NCI-H2171 treated with DMSO at 0.1 percent for 48 hours (cell line): ENCODE measurements at regions not wholly inside any gene's neighbourhood (a gene's known extent, or its start where the extent isn't known, plus 50 kb on each side); places are given as distances from the start of the nearest gene placed in this dataset.
A peak's percentile ranks its signal among the peaks of the same experiment; 100 is the strongest.

Experiments
- DNase-seq: peaks from one replicate; lab custom pipeline; 2025; lab: John Stamatoyannopoulos, UW

GRCh38 chr13:99642006-99642405 is 140.7 kb downstream of the TM9SF2 start:
- no peak for DNase-seq

GRCh38 chr13:99640260-99640659 is 139.0 kb downstream of the TM9SF2 start:
- DNase-seq: no peak

- DNase-seq: no peak
These were observed 137.9 kb downstream of the TM9SF2 start for GRCh38 chr13:99639126-99639525.

- no peak for DNase-seq
These were observed 135.6 kb downstream of the TM9SF2 start for GRCh38 chr13:99636728-99637353.

- DNase-seq: no peak
These were observed 135.0 kb downstream of the TM9SF2 start for GRCh38 chr13:99636306-99636705.

GRCh38 chr13:99634672-99635071 is 133.4 kb downstream of the TM9SF2 start:
- DNase-seq: no peak

GRCh38 chr13:99630269-99630898 is 129.1 kb downstream of the TM9SF2 start:
- DNase-seq: no peak

GRCh38 chr13:99629641-99630040 is 128.4 kb downstream of the TM9SF2 start:
- no peak for DNase-seq

- no peak for DNase-seq
These were observed 127.2 kb downstream of the TM9SF2 start for GRCh38 chr13:99628442-99628841.

GRCh38 chr13:99626461-99627082 is 125.3 kb downstream of the TM9SF2 start:
- no peak for DNase-seq

GRCh38 chr13:99624936-99625540 is 123.8 kb downstream of the TM9SF2 start:
- no peak for DNase-seq

GRCh38 chr13:99620806-99621205 is 119.5 kb downstream of the TM9SF2 start:
- DNase-seq: no peak

GRCh38 chr13:99619207-99619606 is 117.9 kb downstream of the TM9SF2 start:
- no peak for DNase-seq

- DNase-seq: peak; percentile 29
These were observed 116.4 kb downstream of the TM9SF2 start for GRCh38 chr13:99617474-99618255.

- no peak for DNase-seq
These were observed 113.2 kb downstream of the TM9SF2 start for GRCh38 chr13:99614465-99614885.
